Colonic mucosa (tissue), 4 donors: ENCODE measurements at regions not wholly inside any gene's neighbourhood (a gene's known extent, or its start where the extent isn't known, plus 50 kb on each side); places are given as distances from the start of the nearest gene placed in this dataset.

ENCODE experiments used
- DNase-seq: peaks from one replicate; pipeline ENCODE4 v3.0.0-alpha.2; 2020
- H3K27ac ChIP-seq: fragments of 200-600 bp; one replicate; pipeline ENCODE4 v1.8.0; 2021
- H3K27me3 ChIP-seq: fragments of 200-600 bp; one replicate; pipeline ENCODE4 v1.8.0; 2021
- H3K36me3 ChIP-seq: fragments of 200-600 bp; one replicate; pipeline ENCODE4 v1.8.0; 2021
- H3K4me1 ChIP-seq: fragments of 200-600 bp; one replicate; pipeline ENCODE4 v1.8.0; 2021; ENCODE audit warnings: mild to moderate bottlenecking
- H3K4me3 ChIP-seq: fragments of 200-600 bp; one replicate; pipeline ENCODE4 v1.8.0; 2021
- H3K9ac ChIP-seq, 2 donors: one replicate each; pipeline ENCODE4 v1.7.0; 2013; ENCODE audit warnings: control low read depth in 2 of 2, low read depth in 2 of 2, low read length in 2 of 2
- H3K9me3 ChIP-seq: fragments of 200-600 bp; one replicate; pipeline ENCODE4 v1.8.0; 2021
- intact Hi-C: fragments of 100-400 bp; cut with DNase I; formaldehyde crosslinking; loops from one replicate; pipeline ENCODE4 v1.14.1; 2022
- TF ChIP-seq, protein P1 (sequence below): fragments of 200-600 bp; IDR thresholded peaks from one replicate; pipeline ENCODE4 v1.8.0; 2022; ENCODE audit warnings: antibody characterized with exemption, mild to moderate bottlenecking
- donor health status: healthy.
- donor health status: DM: no; HTN: no; CAD: no.
- donor health status: DM: no; HTN: no; CAD: no.

DNA sequence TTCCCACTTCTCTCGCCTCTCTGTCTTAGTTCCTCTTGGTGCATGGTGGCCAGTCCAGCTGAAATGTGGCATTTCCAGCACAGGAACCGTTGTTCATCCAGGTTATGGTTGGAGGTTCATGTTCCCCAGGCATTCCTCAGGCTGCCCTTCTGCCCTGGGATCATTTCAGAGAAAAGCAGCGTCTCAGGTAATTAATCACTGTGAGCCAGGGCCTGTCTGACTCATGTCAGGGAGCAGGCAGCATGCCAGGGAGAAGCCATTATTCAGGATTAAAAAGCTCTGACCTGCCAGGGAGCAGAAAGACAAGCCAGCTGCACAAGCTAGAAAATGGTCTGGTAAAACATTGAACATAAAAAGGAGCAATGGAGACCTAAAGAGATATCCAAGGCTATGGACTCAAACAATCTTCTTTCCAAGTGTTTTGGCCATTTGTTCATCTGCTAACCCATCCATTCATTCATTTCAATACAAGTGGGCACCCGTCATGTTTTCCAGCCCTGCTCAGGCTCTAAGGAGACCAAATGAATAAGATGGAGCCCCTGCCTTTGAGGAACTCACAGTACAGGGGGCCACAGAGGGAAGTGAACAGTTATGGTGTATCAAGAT is 241.4 kb downstream of the DRD1 start:
- DNase-seq: no peak
- intact Hi-C loops: no loop called here
- H3K9me3 ChIP-seq: no peaks in the 10 kb centered on the region
- TF ChIP-seq, protein P1, sequence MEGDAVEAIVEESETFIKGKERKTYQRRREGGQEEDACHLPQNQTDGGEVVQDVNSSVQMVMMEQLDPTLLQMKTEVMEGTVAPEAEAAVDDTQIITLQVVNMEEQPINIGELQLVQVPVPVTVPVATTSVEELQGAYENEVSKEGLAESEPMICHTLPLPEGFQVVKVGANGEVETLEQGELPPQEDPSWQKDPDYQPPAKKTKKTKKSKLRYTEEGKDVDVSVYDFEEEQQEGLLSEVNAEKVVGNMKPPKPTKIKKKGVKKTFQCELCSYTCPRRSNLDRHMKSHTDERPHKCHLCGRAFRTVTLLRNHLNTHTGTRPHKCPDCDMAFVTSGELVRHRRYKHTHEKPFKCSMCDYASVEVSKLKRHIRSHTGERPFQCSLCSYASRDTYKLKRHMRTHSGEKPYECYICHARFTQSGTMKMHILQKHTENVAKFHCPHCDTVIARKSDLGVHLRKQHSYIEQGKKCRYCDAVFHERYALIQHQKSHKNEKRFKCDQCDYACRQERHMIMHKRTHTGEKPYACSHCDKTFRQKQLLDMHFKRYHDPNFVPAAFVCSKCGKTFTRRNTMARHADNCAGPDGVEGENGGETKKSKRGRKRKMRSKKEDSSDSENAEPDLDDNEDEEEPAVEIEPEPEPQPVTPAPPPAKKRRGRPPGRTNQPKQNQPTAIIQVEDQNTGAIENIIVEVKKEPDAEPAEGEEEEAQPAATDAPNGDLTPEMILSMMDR: no peak
- no peaks in the 10 kb centered on the region for H3K36me3 ChIP-seq
- H3K27ac ChIP-seq: no peak overlapping the region
- no peaks in the 10 kb centered on the region for H3K27me3 ChIP-seq
- H3K4me1 ChIP-seq: no peaks in the 10 kb centered on the region
- H3K9ac ChIP-seq: no peak overlapping the region
- H3K4me3 ChIP-seq: no peak overlapping the region

DNA sequence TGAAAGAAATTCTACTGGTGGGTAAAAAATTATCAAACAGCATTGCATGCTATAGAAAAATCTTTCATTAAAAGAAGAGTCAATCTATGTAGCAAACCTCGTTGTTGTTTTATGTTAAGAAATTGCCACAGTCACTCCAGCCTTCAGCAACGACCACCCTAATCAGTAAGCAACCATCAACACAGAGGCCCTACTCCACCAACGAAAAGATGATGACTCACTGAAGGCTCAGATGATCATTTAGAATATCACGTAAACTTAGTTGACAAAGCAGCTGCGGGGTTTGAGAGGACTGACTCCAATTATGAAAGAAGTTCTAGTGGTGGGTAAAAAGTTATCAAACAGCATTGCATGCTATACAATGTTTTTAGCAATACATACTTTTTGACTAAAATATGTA is 242.6 kb downstream of the DRD1 start:
- H3K4me1 ChIP-seq: no peaks in the 10 kb centered on the region
- no peak overlapping the region for H3K27ac ChIP-seq
- H3K9me3 ChIP-seq: no peaks in the 10 kb centered on the region
- no peak overlapping the region for H3K9ac ChIP-seq
- TF ChIP-seq, protein P1: no peak
- no peaks in the 10 kb centered on the region for H3K27me3 ChIP-seq
- intact Hi-C loops: no loop called here
- no peak overlapping the region for H3K4me3 ChIP-seq
- DNase-seq: no peak
- no peaks in the 10 kb centered on the region for H3K36me3 ChIP-seq

DNA sequence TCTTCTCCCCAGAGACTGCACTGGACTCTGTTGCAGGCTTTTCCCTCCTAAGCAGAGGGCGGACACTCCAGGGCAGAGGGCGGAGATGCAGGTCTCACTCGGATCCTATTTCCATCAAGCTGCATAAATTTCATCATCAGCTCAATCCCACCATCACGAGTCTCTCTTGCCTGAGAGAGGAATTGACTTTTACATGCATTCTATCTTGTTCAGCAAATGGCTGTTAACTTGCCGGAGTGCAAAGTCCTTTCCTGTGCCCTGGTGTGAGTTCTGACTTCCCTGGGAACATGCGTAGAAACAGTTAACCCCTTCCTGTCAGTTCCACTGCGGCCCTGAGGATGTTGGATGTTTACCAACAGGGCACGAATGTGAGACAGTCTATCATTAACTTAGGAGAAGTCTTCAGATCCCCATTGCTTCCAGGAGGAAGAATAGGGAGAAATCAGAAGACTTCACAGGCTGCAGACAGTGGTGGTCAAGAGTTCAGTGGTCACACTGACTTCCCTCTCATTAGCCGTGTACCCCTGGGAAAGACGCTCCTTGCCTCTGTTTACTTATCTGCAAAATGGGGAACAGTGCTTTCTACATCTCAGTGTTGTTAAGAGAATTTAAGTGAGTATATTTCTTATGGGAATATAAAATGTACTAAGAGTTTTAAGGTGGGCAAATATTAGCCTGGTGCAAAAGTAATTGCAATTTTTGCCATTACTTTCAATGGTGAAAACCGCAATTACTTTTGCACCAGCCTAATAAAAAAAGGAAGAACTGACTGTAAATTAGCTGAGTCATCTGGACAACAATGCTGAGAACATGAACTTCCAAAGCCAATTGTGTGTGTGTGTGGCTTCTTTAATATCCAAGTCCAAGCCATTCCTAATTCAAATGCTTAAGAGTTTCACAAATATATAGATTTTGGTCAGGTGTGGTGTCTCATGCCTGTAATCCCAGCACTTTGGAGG is 248.0 kb downstream of the DRD1 start:
- Histone ChIP-seq H3K27me3 (no peaks in the 10 kb centered on the region), H3K9me3 (no peaks in the 10 kb centered on the region), H3K9ac (no peak overlapping the region), H3K4me1 (no peaks in the 10 kb centered on the region), H3K27ac (no peak overlapping the region), H3K36me3 (no peaks in the 10 kb centered on the region), H3K4me3 (no peak overlapping the region)
- DNase-seq: no peak
- TF ChIP-seq, protein P1: no peak
- intact Hi-C loops: no loop called here

DNA sequence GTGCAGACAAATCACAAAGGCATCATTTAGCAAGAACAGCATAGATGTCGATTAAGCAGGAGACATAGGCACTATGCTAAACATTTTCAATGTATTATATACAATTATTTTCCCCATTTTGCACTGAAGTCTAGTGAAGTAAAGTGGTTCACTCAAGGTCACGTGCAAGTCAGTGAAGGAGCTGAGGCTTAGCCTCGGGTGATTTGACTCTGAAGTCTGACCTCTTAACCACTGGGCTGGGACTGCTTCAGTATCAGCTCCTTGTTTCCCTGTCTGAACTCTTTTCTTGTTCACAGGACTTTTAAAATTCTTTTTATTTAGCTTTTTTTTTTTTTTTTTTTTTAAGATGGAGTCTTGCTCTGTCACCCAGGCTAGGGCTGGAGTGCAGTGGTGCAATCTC is 262.7 kb downstream of the DRD1 start:
- Histone ChIP-seq H3K9me3 (no peaks in the 10 kb centered on the region), H3K27ac (no peak overlapping the region), H3K36me3 (no peaks in the 10 kb centered on the region), H3K9ac (no peak overlapping the region), H3K4me1 (no peaks in the 10 kb centered on the region), H3K4me3 (no peak overlapping the region), H3K27me3 (no peaks in the 10 kb centered on the region)
- intact Hi-C loops: no loop called here
- no peak for DNase-seq
- TF ChIP-seq, protein P1: no peak

DNA sequence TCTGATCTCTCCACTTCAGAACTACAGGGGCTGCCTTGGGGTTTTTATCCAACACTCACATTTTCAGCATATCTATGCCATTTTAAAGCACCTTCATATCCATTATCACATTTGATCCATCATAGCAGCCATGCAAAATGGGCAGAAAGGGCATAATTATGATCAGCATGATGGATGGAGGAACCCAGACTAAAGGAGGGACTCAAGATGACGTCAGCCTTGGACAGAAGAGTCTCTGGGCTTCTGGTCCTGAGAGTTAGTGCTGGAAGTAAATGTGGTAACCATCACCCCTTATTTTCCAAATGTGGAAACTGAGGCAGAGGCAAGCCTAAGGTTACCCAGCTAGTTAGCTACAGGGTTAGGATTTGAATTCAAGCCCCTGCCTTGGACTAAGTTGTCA is 273.1 kb downstream of the DRD1 start:
- Histone ChIP-seq H3K27me3 (no peaks in the 10 kb centered on the region), H3K9ac (no peak overlapping the region), H3K4me1 (no peaks in the 10 kb centered on the region), H3K27ac (no peak overlapping the region), H3K4me3 (no peak overlapping the region), H3K36me3 (no peaks in the 10 kb centered on the region), H3K9me3 (no peaks in the 10 kb centered on the region)
- intact Hi-C loops: no loop called here
- TF ChIP-seq, protein P1: no peak
- DNase-seq: no peak
